Activated CD8-positive, alpha-beta memory T cell treated with anti-CD3 and anti-CD28 coated beads, Interleukin-2, amount 50 U/mL, for 24 hours (primary cell): ENCODE measurements at regions not wholly inside any gene's neighbourhood (a gene's known extent, or its start where the extent isn't known, plus 50 kb on each side); places are given as distances from the start of the nearest gene placed in this dataset.
"Not testable (repeated sequence)": the region's sequence is repeated elsewhere in the genome, so short reads cannot be mapped to it uniquely, and the experiment has no call there.

Source experiments
- DNase-seq: peaks from one replicate; pipeline ENCODE4 v3.0.0-alpha.2; 2020; ENCODE audit errors: extremely low read depth

- DNase-seq, result no peak
Measured at GRCh38 chr12:75944097-75944904, 87.3 kb downstream of the PHLDA1 start.

- DNase-seq, result no peak
Measured at GRCh38 chr12:75943730-75944096, 87.9 kb downstream of the PHLDA1 start.

GRCh38 chr12:75941661-75942060, 89.9 kb downstream of the PHLDA1 start:
- not testable (repeated sequence) for DNase-seq

GRCh38 chr12:75939016-75939642, 92.4 kb downstream of the PHLDA1 start:
- no peak for DNase-seq

GRCh38 chr12:75938189-75938588, 93.4 kb downstream of the PHLDA1 start:
- no peak for DNase-seq

- no peak for DNase-seq
Measured at GRCh38 chr12:75937486-75937885, 94.1 kb downstream of the PHLDA1 start.

- no peak for DNase-seq
Measured at GRCh38 chr12:75936515-75937440, 94.8 kb downstream of the PHLDA1 start.

- no peak for DNase-seq
Measured at GRCh38 chr12:75935539-75936242, 95.9 kb downstream of the PHLDA1 start.

GRCh38 chr12:75933101-75933500, 98.5 kb downstream of the PHLDA1 start:
- no peak for DNase-seq

GRCh38 chr12:75932241-75932640, 99.3 kb downstream of the PHLDA1 start:
- no peak for DNase-seq

GRCh38 chr12:75923964-75924666, 107.5 kb downstream of the PHLDA1 start:
- DNase-seq, result no peak

- DNase-seq, result no peak
Measured at GRCh38 chr12:75922944-75923642, 108.5 kb downstream of the PHLDA1 start.

- DNase-seq, result no peak
Measured at GRCh38 chr12:75921622-75922289, 109.8 kb downstream of the PHLDA1 start.

GRCh38 chr12:75917715-75918114, 113.9 kb downstream of the PHLDA1 start:
- no peak for DNase-seq

GRCh38 chr12:75917083-75917482, 114.5 kb downstream of the PHLDA1 start:
- no peak for DNase-seq

- no peak for DNase-seq
Measured at GRCh38 chr12:75913502-75914351, 117.8 kb downstream of the PHLDA1 start.

GRCh38 chr12:75909714-75910656, 121.6 kb downstream of the PHLDA1 start:
- DNase-seq, result no peak
